Gastroesophageal sphincter (tissue), 4 donors: ENCODE measurements at regions not wholly inside any gene's neighbourhood (a gene's known extent, or its start where the extent isn't known, plus 50 kb on each side); places are given as distances from the start of the nearest gene placed in this dataset.

Experiments used
- ATAC-seq: fragments of 150-250 bp; one replicate; pipeline ENCODE4 v1.9.1; 2016; ENCODE audit warnings: mild to moderate bottlenecking, moderate library complexity
- H3K27ac ChIP-seq, 4 donors: fragments of 200-600 bp; sonication (generic) in 3 of 4; 1 replicate in 3 of 4; 2 replicates in 1 of 4; pipeline ENCODE4 v1.5.1; 2016 to 2019
- H3K27me3 ChIP-seq: fragments of 200-600 bp; sonication (generic); one replicate; pipeline ENCODE4 v1.5.1; 2019
- H3K36me3 ChIP-seq, 2 donors: fragments of 200-600 bp; sonication (generic); one replicate each; pipeline ENCODE4 v1.5.1; 2019; ENCODE audit warnings: control low read depth in 1 of 2
- H3K4me1 ChIP-seq, 3 donors: fragments of 200-600 bp; sonication (generic); 1 replicate in 2 of 3; 2 replicates in 1 of 3; pipeline ENCODE4 v1.5.1; 2016 to 2019; ENCODE audit warnings: control low read depth in 2 of 3
- H3K4me3 ChIP-seq, 2 donors: fragments of 200-600 bp; sonication (generic); one replicate each; pipeline ENCODE4 v1.5.1; 2019; ENCODE audit warnings: mild to moderate bottlenecking in 1 of 2, moderate library complexity in 1 of 2
- H3K9me3 ChIP-seq, 3 donors: fragments of 200-600 bp; sonication (generic); one replicate each; pipeline ENCODE4 v1.5.1; 2017 to 2019; ENCODE audit warnings: control low read depth in 2 of 3
- CTCF ChIP-seq, 4 experiments: fragments of 200-600 bp in 2 of 4; fragments of 450-650 bp in 2 of 4; sonication (generic) in 1 of 4; IDR thresholded peaks; one replicate each; pipeline ENCODE4 v1.5.1; 2017 to 2019; ENCODE audit warnings: antibody characterized with exemption in 4 of 4, mild to moderate bottlenecking in 2 of 4, moderate library complexity in 2 of 4
- EP300 ChIP-seq: sonication (generic); formaldehyde crosslinking; IDR thresholded peaks from one replicate; pipeline ENCODE4 v1.6.1; 2017; ENCODE audit warnings: antibody characterized with exemption, mild to moderate bottlenecking
- POLR2A ChIP-seq, 2 donors: fragments of 450-650 bp; IDR thresholded peaks; one replicate each; pipeline ENCODE4 v1.6.1; 2017; ENCODE audit warnings: antibody characterized with exemption in 2 of 2, mild to moderate bottlenecking in 2 of 2, moderate library complexity in 1 of 2
- POLR2AphosphoS5 ChIP-seq: sonication (generic); formaldehyde crosslinking; IDR thresholded peaks from one replicate; pipeline ENCODE4 v1.6.1; 2017; ENCODE audit warnings: antibody characterized with exemption
- WGBS, 2 donors: methylation state at CpG; one replicate each; pipeline ENCODE4 v1.1.5; 2018; ENCODE audit warnings: low coverage in 1 of 2; 5-methylcytosine and 5-hydroxymethylcytosine counted together

GRCh38 chr13:47837906-47838305 is 163.2 kb downstream of the SUCLA2 start:
- no peak for ATAC-seq
- no peaks in the 10 kb centered on the region for H3K4me1 ChIP-seq
- no peak overlapping the region for H3K4me3 ChIP-seq
- no peaks in the 10 kb centered on the region for H3K36me3 ChIP-seq
- 75 to 85% methylated on average over 4 of the region's 4 CpGs for WGBS, 2 donors
- TF ChIP-seq EP300 (no peak), POLR2A (IDR thresholded peaks at IDR 0.05) (no peak), CTCF (IDR thresholded peaks at IDR 0.05) (no peak), POLR2AphosphoS5 (no peak)
- no peaks in the 10 kb centered on the region for H3K9me3 ChIP-seq
- no peak overlapping the region for H3K27ac ChIP-seq
- H3K27me3 ChIP-seq: no peaks in the 10 kb centered on the region

GRCh38 chr13:47837104-47837880 is 163.8 kb downstream of the SUCLA2 start:
- H3K4me3 ChIP-seq: no peak overlapping the region
- H3K9me3 ChIP-seq: no peaks in the 10 kb centered on the region
- H3K4me1 ChIP-seq: no peaks in the 10 kb centered on the region
- H3K27me3 ChIP-seq: no peaks in the 10 kb centered on the region
- H3K36me3 ChIP-seq: no peaks in the 10 kb centered on the region
- no peak overlapping the region for H3K27ac ChIP-seq
- ATAC-seq: no peak
- TF ChIP-seq POLR2AphosphoS5 (no peak), POLR2A (IDR thresholded peaks at IDR 0.05) (no peak), EP300 (no peak), CTCF (IDR thresholded peaks at IDR 0.05) (no peak)
- 87 to 90% methylated on average over 4 to 5 of the region's 5 CpGs for WGBS, 2 donors

GRCh38 chr13:47835470-47836228 is 165.4 kb downstream of the SUCLA2 start:
- no peak overlapping the region for H3K27ac ChIP-seq
- H3K4me1 ChIP-seq: no peaks in the 10 kb centered on the region
- H3K36me3 ChIP-seq: no peaks in the 10 kb centered on the region
- H3K27me3 ChIP-seq: no peaks in the 10 kb centered on the region
- H3K4me3 ChIP-seq: no peak overlapping the region
- ATAC-seq: no peak
- WGBS, 2 donors: 81 to 84% methylated on average over 7 to 8 of the region's 8 CpGs
- no peak for TF ChIP-seq POLR2A (IDR thresholded peaks at IDR 0.05)
- TF ChIP-seq CTCF (IDR thresholded peaks at IDR 0.05): no peak
- no peak for TF ChIP-seq POLR2AphosphoS5
- no peak for TF ChIP-seq EP300
- no peaks in the 10 kb centered on the region for H3K9me3 ChIP-seq

- Histone ChIP-seq H3K27ac (no peak overlapping the region), H3K4me3 (no peak overlapping the region), H3K27me3 (no peaks in the 10 kb centered on the region), H3K4me1 (no peaks in the 10 kb centered on the region), H3K36me3 (no peaks in the 10 kb centered on the region), H3K9me3 (no peaks in the 10 kb centered on the region)
- TF ChIP-seq POLR2A (IDR thresholded peaks at IDR 0.05): no peak
- TF ChIP-seq CTCF (IDR thresholded peaks at IDR 0.05): no peak
- TF ChIP-seq EP300: no peak
- TF ChIP-seq POLR2AphosphoS5: no peak
- ATAC-seq: no peak
- 40 to 60% methylated on average over 1 of the region's 1 CpG for WGBS, 2 donors
Measured at GRCh38 chr13:47832458-47832972, 168.6 kb downstream of the SUCLA2 start.
